ENCODE measurements at regions not wholly inside any gene's neighbourhood (a gene's known extent, or its start where the extent isn't known, plus 50 kb on each side); places are given as distances from the start of the nearest gene placed in this dataset.
"Not testable (repeated sequence)": the region's sequence is repeated elsewhere in the genome, so short reads cannot be mapped to it uniquely, and the experiment has no call there.

GRCh38 chr6:51184046-51184445 lies 365.4 kb downstream of the TFAP2B start:
- intact Hi-C loops (cut with DNase I) = no loop called here
- H3K9ac ChIP-seq (ENCODE audit: low read length in 3 of 3) = no peak overlapping the region
- no peak for FAIRE-seq
- H3K9me3 ChIP-seq (ENCODE audit: control insufficient read depth in 2 of 3, insufficient read depth in 1 of 3, low read length in 3 of 3) = no peaks in the 10 kb centered on the region
- no peaks in the 10 kb centered on the region for H3K4me1 ChIP-seq (ENCODE audit: control insufficient read depth in 2 of 3, insufficient read depth in 2 of 3, low read depth in 1 of 3, low read length in 3 of 3)
- no peaks in the 10 kb centered on the region for H3K36me3 ChIP-seq (ENCODE audit: control insufficient read depth in 2 of 3, insufficient read depth in 3 of 3, low read length in 3 of 3)
- DNase-seq = no peak
- no peaks in the 10 kb centered on the region for H3K27me3 ChIP-seq (ENCODE audit: control insufficient read depth, insufficient read depth, low read length)
- H3K4me3 ChIP-seq (ENCODE audit: low read length in 3 of 3) = no peak overlapping the region
- no peak overlapping the region for H3K27ac ChIP-seq (ENCODE audit: low read depth in 2 of 2, low read length in 2 of 2)
- no peak for TF ChIP-seq CTCF (IDR thresholded peaks at IDR 0.05; ENCODE audit: borderline replicate concordance, extremely low read depth, insufficient read depth)

- H3K36me3 ChIP-seq (ENCODE audit: control insufficient read depth in 2 of 3, insufficient read depth in 3 of 3, low read length in 3 of 3); H3K27ac ChIP-seq (ENCODE audit: low read depth in 2 of 2, low read length in 2 of 2); H3K4me3 ChIP-seq (ENCODE audit: low read length in 3 of 3); H3K4me1 ChIP-seq (ENCODE audit: control insufficient read depth in 2 of 3, insufficient read depth in 2 of 3, low read depth in 1 of 3, low read length in 3 of 3); FAIRE-seq; DNase-seq; H3K9ac ChIP-seq (ENCODE audit: low read length in 3 of 3); H3K27me3 ChIP-seq (ENCODE audit: control insufficient read depth, insufficient read depth, low read length); intact Hi-C loops (cut with DNase I); H3K9me3 ChIP-seq (ENCODE audit: control insufficient read depth in 2 of 3, insufficient read depth in 1 of 3, low read length in 3 of 3): not testable (repeated sequence)
Measured at GRCh38 chr6:51193163-51193562, 374.5 kb downstream of the TFAP2B start.

GRCh38 chr6:51199105-51199552 lies 380.5 kb downstream of the TFAP2B start:
- H3K36me3 ChIP-seq (ENCODE audit: control insufficient read depth in 2 of 3, insufficient read depth in 3 of 3, low read length in 3 of 3) = no peaks in the 10 kb centered on the region
- no peak overlapping the region for H3K9ac ChIP-seq (ENCODE audit: low read length in 3 of 3)
- no peaks in the 10 kb centered on the region for H3K9me3 ChIP-seq (ENCODE audit: control insufficient read depth in 2 of 3, insufficient read depth in 1 of 3, low read length in 3 of 3)
- no peak overlapping the region for H3K27ac ChIP-seq (ENCODE audit: low read depth in 2 of 2, low read length in 2 of 2)
- intact Hi-C loops (cut with DNase I) = no loop called here
- DNase-seq (no peak), FAIRE-seq (no peak)
- no peak for TF ChIP-seq CTCF (IDR thresholded peaks at IDR 0.05; ENCODE audit: borderline replicate concordance, extremely low read depth, insufficient read depth)
- no peaks in the 10 kb centered on the region for H3K4me1 ChIP-seq (ENCODE audit: control insufficient read depth in 2 of 3, insufficient read depth in 2 of 3, low read depth in 1 of 3, low read length in 3 of 3)
- H3K4me3 ChIP-seq (ENCODE audit: low read length in 3 of 3) = no peak overlapping the region
- H3K27me3 ChIP-seq (ENCODE audit: control insufficient read depth, insufficient read depth, low read length) = no peaks in the 10 kb centered on the region

- DNase-seq (no peak), FAIRE-seq (no peak)
- Histone ChIP-seq H3K27ac (ENCODE audit: low read depth in 2 of 2, low read length in 2 of 2) (no peak overlapping the region), H3K4me3 (ENCODE audit: low read length in 3 of 3) (no peak overlapping the region), H3K4me1 (ENCODE audit: control insufficient read depth in 2 of 3, insufficient read depth in 2 of 3, low read depth in 1 of 3, low read length in 3 of 3) (no peaks in the 10 kb centered on the region), H3K9me3 (ENCODE audit: control insufficient read depth in 2 of 3, insufficient read depth in 1 of 3, low read length in 3 of 3) (no peaks in the 10 kb centered on the region), H3K9ac (ENCODE audit: low read length in 3 of 3) (no peak overlapping the region), H3K36me3 (ENCODE audit: control insufficient read depth in 2 of 3, insufficient read depth in 3 of 3, low read length in 3 of 3) (no peaks in the 10 kb centered on the region), H3K27me3 (ENCODE audit: control insufficient read depth, insufficient read depth, low read length) (no peaks in the 10 kb centered on the region)
- no peak for TF ChIP-seq CTCF (IDR thresholded peaks at IDR 0.05; ENCODE audit: borderline replicate concordance, extremely low read depth, insufficient read depth)
- intact Hi-C loops (cut with DNase I) = no loop called here
Measured at GRCh38 chr6:51199733-51200260, 381.1 kb downstream of the TFAP2B start.

Data from kidney (tissue), 13 donors.